ENCODE measurements at regions not wholly inside any gene's neighbourhood (a gene's known extent, or its start where the extent isn't known, plus 50 kb on each side); places are given as distances from the start of the nearest gene placed in this dataset.

DNA sequence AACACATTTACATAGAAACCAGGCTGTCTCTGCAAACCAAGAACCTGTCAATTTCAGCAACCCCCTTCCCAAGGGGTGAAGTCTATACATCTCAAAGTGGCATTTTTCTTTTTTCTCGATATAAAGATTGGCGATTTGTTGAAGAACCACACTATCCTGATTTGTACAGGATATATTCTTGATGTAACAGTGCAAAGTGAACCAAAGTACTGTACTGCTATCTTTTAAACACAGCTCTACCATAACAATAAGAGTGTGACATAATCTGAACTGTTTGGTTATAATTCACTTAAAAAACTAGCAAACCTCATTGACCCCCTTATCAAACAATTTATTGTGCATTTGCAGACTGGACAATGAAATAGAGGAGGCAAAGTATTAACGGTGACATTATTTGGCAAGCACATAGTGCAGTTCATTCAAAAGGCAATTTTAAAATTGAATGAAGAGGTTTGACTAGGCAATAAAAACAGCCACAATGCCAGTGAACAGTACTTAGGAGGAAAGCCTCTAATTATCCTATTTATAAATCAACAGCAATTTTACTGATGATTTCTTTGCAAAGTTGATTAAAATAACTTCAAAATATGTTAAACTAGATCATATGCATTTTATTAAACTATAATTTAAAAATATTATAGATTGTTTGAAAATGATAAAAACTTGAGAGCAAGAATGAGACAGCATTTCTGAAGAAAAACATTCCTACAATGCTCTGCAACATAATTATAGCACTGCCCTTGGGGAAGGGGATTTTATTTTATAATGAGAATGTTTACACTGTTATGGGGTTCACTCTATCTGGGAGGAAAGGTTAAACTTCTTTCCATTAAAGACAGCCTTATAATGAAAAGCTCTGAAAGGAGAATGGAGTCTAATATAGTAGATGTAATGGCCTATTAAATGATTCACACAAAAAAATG is 440.9 kb downstream of the ZEB2 start:
- TF ChIP-seq RXRA (IDR thresholded peaks at IDR 0.05) (no peak), JUND (IDR thresholded peaks at IDR 0.05) (no peak), SP1 (IDR thresholded peaks at IDR 0.05) (no peak), TAF1 (conservative IDR thresholded peaks at IDR 0.05) (no peak), RAD21 (IDR thresholded peaks at IDR 0.05) (no peak)
- TF ChIP-seq, protein P1, sequence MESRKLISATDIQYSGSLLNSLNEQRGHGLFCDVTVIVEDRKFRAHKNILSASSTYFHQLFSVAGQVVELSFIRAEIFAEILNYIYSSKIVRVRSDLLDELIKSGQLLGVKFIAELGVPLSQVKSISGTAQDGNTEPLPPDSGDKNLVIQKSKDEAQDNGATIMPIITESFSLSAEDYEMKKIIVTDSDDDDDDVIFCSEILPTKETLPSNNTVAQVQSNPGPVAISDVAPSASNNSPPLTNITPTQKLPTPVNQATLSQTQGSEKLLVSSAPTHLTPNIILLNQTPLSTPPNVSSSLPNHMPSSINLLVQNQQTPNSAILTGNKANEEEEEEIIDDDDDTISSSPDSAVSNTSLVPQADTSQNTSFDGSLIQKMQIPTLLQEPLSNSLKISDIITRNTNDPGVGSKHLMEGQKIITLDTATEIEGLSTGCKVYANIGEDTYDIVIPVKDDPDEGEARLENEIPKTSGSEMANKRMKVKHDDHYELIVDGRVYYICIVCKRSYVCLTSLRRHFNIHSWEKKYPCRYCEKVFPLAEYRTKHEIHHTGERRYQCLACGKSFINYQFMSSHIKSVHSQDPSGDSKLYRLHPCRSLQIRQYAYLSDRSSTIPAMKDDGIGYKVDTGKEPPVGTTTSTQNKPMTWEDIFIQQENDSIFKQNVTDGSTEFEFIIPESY (IDR thresholded peaks at IDR 0.05): no peak
- TF ChIP-seq, protein P2, sequence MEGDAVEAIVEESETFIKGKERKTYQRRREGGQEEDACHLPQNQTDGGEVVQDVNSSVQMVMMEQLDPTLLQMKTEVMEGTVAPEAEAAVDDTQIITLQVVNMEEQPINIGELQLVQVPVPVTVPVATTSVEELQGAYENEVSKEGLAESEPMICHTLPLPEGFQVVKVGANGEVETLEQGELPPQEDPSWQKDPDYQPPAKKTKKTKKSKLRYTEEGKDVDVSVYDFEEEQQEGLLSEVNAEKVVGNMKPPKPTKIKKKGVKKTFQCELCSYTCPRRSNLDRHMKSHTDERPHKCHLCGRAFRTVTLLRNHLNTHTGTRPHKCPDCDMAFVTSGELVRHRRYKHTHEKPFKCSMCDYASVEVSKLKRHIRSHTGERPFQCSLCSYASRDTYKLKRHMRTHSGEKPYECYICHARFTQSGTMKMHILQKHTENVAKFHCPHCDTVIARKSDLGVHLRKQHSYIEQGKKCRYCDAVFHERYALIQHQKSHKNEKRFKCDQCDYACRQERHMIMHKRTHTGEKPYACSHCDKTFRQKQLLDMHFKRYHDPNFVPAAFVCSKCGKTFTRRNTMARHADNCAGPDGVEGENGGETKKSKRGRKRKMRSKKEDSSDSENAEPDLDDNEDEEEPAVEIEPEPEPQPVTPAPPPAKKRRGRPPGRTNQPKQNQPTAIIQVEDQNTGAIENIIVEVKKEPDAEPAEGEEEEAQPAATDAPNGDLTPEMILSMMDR (IDR thresholded peaks at IDR 0.05; ENCODE audit: low read depth, low read length, missing input control): no peak
- TF ChIP-seq, protein P3, sequence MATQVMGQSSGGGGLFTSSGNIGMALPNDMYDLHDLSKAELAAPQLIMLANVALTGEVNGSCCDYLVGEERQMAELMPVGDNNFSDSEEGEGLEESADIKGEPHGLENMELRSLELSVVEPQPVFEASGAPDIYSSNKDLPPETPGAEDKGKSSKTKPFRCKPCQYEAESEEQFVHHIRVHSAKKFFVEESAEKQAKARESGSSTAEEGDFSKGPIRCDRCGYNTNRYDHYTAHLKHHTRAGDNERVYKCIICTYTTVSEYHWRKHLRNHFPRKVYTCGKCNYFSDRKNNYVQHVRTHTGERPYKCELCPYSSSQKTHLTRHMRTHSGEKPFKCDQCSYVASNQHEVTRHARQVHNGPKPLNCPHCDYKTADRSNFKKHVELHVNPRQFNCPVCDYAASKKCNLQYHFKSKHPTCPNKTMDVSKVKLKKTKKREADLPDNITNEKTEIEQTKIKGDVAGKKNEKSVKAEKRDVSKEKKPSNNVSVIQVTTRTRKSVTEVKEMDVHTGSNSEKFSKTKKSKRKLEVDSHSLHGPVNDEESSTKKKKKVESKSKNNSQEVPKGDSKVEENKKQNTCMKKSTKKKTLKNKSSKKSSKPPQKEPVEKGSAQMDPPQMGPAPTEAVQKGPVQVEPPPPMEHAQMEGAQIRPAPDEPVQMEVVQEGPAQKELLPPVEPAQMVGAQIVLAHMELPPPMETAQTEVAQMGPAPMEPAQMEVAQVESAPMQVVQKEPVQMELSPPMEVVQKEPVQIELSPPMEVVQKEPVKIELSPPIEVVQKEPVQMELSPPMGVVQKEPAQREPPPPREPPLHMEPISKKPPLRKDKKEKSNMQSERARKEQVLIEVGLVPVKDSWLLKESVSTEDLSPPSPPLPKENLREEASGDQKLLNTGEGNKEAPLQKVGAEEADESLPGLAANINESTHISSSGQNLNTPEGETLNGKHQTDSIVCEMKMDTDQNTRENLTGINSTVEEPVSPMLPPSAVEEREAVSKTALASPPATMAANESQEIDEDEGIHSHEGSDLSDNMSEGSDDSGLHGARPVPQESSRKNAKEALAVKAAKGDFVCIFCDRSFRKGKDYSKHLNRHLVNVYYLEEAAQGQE (IDR thresholded peaks at IDR 0.05): no peak
- TF ChIP-seq, protein P4, sequence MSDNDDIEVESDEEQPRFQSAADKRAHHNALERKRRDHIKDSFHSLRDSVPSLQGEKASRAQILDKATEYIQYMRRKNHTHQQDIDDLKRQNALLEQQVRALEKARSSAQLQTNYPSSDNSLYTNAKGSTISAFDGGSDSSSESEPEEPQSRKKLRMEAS (IDR thresholded peaks at IDR 0.05): no peak
